GM19438 (cell line): ENCODE measurements at regions not wholly inside any gene's neighbourhood (a gene's known extent, or its start where the extent isn't known, plus 50 kb on each side); places are given as distances from the start of the nearest gene placed in this dataset.
"Not testable (repeated sequence)": the region's sequence is repeated elsewhere in the genome, so short reads cannot be mapped to it uniquely, and the experiment has no call there.

Experiments
- ATAC-seq: cut with Tn5 transposase; IDR thresholded peaks from one replicate; pipeline ENCODE4 v1.9.1; 2021; ENCODE audit warnings: low read depth; ENCODE audit not compliant: unreplicated experiment

DNA sequence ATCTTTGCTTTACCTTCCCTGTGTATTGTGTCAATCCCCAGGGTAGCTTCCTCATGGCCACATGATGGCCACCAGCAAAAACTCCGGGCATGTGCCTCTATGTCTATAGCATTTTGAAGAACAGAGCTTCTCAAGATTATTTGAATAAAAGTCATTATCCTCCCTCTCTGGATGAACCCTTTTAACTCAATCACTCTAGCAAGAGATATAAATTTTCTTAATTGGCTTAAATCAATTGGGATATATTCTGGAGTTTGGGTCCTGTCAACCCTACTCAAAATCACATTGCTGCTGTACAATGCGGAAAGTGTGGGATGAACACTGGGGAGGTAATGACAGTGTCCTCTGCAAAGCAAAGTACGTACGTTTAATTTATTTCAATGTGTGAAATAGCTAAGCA lies 370.6 kb upstream of the LRRC3B start:
- no peak for ATAC-seq

DNA sequence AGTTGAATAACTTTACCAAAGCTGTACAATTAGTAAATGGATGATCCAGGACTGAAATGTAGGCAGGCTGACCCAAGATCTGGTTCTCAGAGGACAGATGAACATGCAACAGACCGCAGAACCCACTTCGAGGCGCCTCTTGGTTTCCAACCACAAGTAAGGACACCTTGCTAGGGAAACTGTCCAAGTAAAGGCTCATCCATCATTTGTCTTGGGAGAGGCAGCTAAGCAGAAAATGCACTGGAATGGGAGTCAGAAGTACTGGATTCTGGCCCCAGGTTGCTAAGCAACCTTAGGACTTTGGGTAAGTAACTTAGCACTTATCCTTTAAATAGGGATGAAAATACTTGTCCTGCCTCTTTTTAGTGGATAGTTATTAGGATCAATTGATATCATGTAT lies 366.3 kb upstream of the LRRC3B start:
- ATAC-seq, result no peak

DNA sequence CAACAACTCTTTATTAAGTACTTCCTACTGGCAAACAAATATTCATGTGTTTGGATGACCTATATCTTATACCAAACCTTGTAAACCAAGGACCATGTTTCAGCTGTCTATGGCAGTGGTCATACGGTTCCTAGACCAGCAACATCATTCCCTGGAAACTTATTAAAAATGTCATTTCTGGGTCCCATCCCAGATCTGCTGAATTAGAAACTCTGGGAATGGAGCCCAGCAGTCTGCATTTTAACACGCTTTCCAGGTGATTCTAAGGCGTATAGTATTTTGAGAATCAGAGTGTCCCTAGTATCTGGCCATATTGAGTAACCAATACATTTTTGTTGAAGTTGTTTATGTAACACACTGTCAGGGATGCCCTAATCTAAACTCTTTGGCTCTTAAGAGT lies 363.4 kb upstream of the LRRC3B start:
- no peak for ATAC-seq

DNA sequence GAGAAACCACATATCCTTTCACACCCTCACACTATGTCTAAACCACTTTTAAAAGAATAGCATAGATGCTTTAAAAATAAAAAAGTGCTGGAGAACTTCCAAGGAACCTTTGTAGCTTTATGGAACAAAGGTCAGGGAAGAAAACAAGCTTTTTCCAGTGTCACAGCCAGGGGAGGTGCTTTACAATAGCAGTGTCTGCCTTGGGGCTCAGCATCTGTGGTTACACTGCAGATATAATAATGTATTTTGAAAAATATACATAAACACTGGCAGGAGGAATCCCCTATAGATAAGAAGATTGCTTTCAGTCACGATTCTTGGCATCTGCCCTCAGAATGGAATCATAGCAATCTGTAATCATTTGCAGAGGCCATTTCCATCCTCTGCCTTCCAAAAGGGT lies 362.4 kb upstream of the LRRC3B start:
- ATAC-seq, result no peak

DNA sequence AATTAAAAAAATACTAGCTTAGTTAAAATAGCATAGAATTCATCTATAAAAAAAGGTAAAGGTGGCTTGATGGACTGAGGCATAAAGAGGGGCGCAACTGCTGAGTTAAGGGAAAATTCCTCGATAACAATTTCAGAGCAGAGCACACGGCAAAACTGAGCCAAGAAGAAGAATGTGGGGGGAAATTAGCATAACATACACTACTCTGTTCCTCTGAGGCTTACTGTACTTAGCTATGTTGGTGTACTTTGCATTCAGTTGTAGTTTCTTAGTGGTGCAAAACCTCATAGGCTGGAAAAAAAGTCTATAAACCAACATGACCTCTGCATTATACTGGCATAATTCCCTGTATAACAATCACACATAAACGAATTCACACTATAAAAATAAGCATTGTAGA lies 357.9 kb upstream of the LRRC3B start:
- no peak for ATAC-seq

DNA sequence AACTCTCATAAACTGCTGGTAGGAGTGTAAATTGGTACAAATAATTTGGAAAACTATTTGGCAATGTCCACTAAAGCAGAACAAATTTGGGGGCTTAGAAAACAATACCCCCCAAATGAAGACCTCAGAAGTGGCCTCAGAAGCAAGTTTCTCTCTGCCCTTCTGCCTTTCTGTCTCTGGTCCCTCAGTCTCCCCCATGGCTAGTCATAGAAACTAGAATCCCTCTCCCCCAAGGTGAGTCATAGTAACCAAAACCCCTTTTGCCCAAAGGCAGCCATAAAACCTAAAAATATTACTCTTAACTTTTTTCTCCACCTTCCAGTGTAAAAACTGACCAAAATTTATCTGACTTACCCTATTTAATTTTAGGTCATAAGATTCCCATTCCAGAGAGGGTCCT lies 350.7 kb upstream of the LRRC3B start:
- ATAC-seq, result no peak

DNA sequence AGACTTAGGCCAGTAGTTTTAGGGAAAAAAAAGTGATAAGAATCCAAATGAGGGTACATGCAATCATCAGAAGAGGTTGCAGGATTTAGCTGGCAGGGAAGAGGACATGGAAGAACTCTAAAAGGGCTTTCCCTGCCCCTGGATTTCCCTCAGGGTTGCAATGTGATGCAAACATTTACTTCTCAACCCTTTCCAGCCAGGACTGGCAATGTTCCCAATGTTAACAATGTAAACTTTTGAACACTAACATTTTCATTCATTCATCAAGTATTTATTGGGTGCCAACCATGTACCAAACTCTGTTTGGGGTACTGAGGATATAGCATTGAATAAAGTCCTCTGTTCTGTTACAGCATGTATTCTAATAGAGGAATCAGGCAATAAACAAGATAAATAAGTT lies 349.4 kb upstream of the LRRC3B start:
- no peak for ATAC-seq

DNA sequence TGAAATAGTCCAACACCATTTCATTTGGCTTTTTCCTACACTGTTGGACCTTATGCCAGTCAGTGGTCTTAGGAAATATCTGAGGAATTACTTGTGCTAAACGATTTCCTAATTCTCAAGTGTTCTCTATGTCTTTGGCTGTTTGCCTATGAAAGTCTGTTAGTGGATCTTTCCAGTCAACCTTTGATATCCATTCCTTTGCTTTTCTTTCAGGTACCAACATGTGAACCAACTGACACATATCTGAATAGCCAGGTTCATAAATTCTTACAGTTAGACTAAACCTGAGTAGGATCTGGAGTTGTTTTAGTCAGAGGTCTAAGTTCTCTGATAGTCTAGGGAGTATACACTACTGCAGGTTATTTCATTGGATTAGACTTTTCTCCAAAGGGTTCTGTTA lies 343.5 kb upstream of the LRRC3B start:
- ATAC-seq, result no peak

DNA sequence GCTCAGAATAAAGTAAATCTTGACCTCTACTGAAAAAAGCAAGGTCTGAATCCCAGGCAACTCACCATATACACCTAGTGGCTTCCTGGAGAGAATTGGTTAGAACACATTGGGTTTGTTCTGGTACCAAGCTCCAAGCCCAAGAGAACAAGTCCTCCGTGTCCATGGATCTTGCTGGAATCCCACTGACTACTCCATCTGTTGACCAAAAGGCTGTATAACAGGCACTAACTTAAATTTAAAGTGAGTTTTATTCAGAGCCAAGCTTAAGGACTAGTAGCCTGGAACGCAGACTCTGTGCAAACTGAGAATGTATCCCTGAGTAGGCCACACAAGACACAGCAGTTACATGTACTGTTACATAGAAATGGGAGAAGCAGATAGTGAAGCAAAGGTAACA lies 342.1 kb upstream of the LRRC3B start:
- no peak for ATAC-seq

DNA sequence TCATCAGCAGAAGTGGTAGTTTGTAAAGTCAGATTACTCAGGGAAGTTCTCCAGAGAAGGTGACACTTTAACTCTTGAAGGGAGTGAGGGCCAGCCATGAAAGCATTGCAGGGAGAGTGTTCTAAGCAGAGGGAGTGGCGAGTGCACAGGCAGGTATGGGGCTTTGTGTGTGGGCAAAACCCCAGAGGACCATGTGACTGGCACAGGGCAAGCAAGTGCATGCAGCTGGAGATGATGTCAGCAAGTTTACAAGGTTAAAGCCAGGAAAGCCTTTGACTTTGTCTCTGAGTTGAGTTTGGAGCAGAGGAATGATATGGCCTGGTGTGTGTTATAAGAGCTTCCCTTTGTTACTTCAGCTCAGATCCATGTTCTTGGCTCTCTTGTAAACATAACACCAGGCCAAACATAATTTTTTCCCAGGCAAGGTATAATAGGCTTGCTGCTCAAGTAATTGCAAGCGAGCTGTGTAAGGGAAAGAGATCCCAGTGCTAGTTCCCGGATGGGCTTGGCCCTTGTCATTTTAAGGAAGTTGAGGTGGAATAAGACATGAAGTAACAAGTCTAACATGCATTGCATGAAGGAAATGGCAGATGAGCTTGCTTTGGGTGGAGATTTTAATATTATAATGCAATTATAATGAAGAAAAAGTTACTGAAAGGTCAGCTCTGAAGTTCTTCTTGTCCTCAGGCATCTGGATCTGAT lies 341.1 kb upstream of the LRRC3B start:
- no peak for ATAC-seq

DNA sequence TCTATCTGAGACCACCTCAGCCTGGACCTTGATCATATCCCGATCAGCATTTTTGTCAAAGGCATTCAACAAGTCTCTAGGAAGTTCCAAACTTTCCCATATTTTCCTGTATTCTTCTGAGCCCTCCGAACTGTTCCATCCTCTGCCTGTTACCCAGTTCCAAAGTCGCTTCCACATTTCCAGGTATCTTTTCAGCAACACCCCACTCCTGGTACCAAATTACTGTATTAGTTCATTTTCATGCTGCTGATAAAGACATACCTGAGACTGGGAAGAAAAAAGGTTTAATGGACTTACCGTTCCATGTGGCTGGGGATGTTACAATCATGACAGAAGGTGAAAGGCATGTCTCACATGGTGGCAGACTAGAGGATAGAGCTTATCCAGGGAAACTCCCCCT lies 338.1 kb upstream of the LRRC3B start:
- not testable (repeated sequence) for ATAC-seq

DNA sequence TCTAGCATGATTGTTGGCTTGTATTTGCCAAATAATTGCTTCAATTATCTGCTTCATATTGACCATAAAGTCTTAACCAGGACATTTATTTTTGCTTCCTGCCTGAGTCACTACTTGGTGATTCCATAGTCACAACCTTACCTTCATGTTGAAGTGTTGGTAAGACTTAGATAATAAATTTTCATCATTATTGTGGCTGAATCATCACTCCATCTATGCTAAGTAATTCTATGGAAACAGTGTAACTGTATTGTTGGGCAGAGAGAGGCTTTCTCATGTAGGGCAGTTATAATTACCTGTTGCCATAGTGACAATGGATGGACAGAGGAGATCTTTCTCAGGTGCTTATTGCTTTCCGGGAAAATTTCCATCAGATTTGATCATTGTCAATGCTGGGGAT lies 330.7 kb upstream of the LRRC3B start:
- ATAC-seq, result no peak

DNA sequence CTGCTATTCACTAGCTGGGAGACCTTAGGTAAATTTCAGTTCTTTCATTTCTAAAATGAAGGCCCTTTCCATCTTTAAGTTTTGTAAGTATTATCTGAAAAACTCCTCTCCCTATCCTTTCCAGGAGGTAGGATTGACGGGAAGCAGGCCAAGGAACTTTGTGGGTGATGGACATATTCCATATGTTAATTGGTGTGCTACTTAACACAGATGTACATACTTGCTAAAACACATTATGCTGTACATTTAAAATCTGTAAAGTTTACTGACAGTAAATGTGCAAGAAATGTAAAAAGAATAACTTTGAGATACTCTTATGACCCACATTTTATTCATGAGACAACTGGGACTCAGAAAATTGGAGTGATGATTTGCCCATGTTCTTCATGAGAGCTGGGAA lies 329.8 kb upstream of the LRRC3B start:
- no peak for ATAC-seq

DNA sequence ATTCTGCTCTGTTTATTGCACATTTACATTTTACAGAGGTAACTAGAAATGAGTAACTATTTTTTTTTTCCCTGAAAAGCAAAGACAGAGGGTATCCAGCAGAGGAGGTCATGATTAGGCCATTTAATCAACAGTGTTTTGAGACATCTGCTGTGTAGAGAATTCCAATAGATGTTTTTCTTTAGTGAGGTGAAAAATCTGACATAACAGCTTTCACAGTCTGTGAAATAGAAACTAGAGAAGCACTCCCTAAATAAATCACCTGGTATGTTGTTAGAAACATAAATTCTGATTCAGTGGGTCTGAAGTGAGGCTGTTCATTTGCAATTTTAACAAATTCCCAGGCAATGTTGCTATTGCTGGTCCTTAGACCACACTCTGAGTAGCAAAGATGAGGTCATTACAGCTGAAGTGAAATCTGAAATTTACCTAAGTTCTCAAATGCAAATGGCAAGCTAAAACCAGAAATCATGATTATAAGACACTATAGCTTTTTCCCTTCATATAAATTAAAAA lies 329.2 kb upstream of the LRRC3B start:
- no peak for ATAC-seq

DNA sequence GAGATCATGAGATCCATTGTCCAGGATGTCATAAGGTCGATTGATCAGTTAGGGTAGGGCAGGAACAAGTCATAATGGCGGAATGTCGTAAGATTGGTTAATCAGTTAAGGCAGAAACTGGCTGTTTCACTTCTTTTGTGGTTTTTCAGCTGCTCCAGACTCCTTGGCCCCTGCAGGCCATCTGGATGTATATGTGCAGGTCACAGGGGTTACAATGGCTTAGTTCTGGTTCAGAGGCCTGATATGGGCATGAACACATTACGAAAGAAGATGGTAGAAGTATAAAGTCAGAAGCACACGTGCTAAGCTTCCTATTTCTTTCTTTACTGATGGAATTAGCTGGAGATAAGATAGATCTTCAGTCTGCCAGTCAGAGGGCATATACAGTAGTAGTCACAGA lies 315.4 kb upstream of the LRRC3B start:
- ATAC-seq, result no peak

DNA sequence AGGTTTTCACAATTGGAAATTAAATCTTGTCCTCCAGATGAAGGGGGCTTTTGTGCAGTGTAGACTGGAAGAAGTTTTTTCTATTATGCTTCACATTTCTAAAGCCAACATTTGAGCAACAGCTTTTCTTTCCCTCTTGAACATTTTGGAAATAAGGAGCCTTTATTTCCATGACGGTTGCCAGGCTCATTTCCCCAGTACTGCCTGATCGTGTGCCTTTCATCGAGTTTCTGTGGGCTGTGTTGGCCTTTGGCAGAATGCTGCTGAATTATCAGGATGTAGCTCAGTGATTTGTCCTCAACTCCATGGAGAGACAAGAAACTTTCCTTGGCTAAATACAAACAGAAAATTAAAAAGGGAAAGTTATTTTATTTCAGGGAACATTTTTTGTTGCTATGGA lies 314.8 kb upstream of the LRRC3B start:
- no peak for ATAC-seq

DNA sequence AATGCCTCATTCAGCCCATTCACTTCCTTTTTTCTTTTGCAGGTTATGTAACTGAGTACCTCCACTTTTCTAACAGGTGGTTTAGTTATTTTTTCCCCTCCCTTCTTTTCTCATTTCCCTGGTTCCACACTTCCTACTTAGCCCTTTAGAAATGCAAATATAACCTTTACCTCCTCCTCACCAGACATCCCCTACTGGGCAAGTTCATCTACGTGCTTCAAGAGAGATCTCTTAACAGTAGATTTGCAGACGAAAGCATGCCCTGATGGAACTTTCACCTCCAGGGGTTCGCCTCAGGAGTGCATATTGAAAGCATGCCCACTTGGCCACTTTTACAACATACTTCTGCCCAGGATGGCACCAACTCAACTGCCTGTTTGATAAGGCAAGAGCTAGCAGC lies 314.1 kb upstream of the LRRC3B start:
- no peak for ATAC-seq

DNA sequence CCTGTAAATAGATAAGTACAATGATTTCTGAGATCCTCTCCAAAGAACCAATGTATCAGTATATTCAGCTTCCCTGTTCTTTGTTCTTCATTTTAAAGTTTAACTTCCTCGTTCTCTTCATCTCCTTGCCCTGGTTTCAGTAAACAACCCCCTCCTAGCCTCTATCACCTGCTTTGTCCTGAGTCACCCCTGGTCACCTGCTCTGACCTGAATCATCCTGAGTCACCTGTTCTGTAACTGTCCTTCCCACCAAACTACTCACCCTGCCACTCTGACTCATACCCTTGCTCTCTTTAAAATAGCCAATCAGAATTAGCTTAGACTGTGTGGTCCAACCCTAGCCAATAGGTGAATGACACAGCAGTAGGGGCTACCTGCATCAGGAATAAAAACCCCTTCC lies 313.0 kb upstream of the LRRC3B start:
- not testable (repeated sequence) for ATAC-seq

DNA sequence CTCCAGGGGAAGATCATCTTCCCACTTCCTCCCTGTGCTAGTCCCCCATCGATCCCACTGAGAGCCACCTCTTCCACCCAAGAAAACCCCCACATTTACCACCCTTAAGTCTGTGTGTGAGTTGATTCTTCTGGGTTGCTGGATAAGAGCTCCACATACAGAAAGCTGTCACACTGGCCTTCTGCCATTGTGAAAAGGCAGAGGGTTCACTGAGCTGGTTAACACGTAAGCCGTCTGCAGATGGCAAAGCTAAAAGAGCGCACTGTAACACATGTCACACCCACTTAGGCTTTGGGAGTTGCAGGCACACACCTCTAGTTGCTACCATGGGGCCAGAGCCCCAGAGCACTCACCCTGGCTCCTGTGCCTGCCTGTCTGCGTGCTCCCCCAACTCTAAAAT lies 309.8 kb upstream of the LRRC3B start:
- no peak for ATAC-seq

DNA sequence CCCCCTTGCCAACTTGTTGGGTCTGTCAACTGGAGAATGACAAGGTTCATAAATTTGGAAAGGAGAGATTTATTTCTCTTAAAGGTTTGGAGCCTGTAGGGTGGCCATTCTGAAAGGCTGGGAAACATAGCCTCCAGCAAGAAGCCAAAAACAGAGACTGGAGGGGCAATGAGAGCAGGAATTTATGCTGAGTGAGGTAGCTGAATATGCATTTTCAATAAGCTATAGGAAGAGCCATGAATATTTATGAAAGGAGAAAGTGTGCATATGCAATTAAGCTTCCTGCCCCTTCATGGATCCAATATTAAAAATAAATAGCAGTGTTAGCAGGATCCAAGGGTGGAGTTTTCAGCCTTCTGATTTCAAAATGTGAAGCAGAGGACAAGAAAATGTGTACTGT lies 306.1 kb upstream of the LRRC3B start:
- no peak for ATAC-seq

DNA sequence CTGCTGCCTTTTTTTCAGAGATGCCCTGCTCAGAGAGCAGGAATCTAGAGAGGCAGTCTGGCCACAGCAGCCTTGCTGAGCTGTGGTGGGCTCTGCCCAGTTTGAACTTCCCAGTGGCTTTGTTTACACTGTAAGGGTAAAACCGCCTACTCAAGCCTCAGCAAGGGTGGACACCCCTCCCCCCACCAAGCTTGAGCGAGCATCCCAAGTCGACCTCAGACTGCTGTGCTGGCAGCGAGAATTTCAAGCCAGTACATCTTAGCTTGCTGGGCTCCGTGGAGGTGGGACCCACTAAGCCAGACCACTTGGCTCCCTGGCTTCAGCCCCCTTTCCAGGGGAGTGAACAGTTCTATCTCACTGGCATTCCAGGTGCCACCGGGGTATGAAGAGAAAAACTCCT lies 298.8 kb upstream of the LRRC3B start:
- ATAC-seq, result not testable (repeated sequence)

DNA sequence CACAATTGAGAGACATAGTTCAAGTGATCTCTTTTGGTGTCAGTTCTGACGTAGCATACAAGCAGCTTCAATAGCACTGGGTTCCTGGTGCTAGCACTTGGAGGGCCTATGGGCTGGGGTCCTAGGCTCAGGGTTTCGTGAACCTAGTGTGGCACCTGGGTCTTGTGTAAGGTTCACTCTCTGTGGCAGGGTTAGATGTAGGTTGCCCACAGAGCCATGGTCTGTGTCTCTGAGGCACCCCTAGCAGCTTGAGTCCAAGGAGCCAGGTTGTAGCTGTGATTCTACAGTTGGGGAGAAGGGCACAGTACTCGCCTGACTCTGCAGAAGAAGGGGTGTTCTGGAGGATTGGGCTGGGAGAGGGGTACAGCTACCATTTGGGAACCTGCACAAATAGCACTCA lies 282.6 kb upstream of the LRRC3B start:
- no peak for ATAC-seq

DNA sequence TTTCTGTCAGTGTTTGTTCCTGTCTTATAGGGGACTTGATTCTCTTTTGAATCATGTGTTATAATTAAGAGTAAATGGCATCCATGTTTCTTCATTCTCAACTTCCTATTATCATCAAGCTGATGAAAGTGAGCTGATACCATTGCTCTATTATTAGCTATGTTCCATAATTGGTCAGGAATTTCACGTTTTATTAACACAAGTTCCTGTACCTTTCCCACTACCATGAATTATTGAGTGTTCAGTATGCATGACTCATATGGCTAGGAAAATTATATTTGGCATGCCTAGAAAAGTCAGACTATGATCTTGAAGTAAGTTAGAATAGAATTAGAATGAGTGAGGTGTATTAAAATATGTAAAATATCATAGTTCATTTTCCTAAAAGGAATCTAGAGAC lies 278.9 kb upstream of the LRRC3B start:
- no peak for ATAC-seq
